Activated CD4-positive, alpha-beta T cell treated with anti-CD3 and anti-CD28 coated beads, Interleukin-2, amount 50 U/mL, for 48 hours (primary cell): ENCODE measurements at regions not wholly inside any gene's neighbourhood (a gene's known extent, or its start where the extent isn't known, plus 50 kb on each side); places are given as distances from the start of the nearest gene placed in this dataset.

Experiments
- DNase-seq, 2 experiments: peaks; one replicate each; pipeline ENCODE4 v3.0.0-alpha.2; 2020

DNA sequence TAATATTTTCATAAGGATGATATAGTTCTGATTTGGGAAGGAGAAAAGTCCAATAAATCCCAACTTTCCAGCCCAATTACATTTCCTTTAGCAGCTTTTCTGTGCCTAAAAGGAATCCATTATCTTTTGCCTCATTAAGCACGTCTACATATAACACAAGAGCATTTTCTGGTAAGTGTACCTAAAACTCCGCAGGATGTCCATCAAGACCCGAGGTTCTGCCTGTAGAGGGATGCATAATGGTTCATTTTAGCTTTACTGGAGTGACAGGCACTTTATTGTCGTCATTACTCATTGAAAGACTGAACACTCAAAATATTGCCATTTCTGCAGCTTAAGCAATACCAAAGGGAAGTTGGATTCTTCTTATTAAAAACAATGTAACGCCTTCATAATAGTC, 669.0 kb downstream of the PRELID2 start:
- DNase-seq = no peak

DNA sequence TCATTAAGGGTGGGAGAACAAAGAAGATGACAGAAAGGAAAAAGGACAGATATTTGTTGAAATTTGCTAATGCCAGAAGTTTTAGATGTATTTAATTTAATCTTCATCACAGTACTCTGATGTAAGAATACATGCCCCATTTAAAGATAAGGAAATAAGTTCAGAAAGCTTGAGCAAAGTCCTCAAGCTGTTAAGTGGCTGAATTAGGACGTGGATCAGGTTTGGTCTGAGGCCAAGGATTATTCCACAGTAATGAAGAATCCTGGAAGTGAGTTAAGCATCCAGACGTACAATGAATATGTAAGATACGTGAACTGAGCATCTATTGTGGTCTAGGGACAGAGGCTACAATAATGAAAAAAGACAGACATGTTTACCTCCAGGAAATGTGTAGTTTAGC, 671.3 kb downstream of the PRELID2 start:
- DNase-seq = no peak

GRCh38 chr5:145162626-145163025, 672.5 kb downstream of the PRELID2 start:
- DNase-seq = no peak

GRCh38 chr5:145161391-145161790, 673.8 kb downstream of the PRELID2 start:
- no peak for DNase-seq

DNA sequence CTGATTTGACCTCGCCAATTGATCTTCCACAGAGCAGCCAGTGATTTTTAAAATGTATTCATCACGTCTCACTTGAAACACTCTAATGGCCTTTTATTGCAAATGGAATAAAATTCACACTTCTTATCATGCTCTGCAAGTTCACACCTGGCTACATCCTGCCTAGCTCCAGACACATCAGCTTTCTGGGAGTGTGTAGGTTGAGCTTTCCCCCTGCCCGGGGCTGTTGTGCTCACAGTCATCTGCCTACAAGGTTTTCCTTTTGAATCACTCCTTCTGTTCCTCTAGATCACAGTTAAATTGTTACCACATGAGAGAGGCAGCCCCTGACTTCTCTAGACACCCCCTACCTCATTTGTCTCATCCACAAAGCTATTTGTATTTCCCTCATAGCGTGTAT, 674.5 kb downstream of the PRELID2 start:
- no peak for DNase-seq

GRCh38 chr5:145158730-145159129, 676.4 kb downstream of the PRELID2 start:
- no peak for DNase-seq

GRCh38 chr5:145157841-145158240, 677.3 kb downstream of the PRELID2 start:
- no peak for DNase-seq

DNA sequence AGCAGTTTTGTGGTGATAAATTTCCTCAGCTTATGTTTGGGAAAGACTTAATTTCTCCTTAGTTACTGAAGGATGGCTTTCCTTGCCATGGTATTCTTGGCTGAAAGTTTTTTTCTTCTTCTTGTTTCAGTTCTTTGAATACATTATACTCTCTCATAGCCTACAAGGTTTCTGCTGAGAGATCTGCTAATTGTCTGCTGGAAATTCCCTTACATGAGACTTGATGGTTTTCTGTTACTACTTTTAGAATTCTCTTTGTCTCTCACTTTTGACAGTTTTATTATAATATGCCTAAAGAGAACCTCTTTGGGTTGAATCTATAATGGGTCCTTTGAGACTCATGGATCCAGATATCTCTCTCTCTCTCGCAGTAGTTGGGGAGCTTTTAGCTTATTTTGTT, 693.6 kb downstream of the PRELID2 start:
- no peak for DNase-seq

GRCh38 chr5:145130996-145131395, 704.1 kb downstream of the PRELID2 start:
- DNase-seq = no peak

DNA sequence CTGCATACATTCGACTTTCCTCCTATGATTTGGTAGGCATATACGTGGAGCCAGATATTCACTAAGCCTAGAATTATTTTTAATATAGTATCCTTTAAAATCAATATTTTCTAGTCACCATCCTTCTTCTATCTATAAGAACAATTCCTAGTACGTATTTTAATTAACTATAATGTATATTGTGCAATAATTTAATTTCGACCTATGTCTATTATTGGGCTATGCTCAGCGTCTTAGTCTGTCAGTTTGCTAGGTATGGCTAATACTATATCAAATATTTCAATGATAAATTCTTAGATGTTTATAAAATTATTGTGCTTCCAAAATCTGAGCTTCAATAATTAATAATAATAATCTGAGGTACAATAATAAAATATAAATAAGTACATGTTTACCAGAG, 705.3 kb downstream of the PRELID2 start:
- DNase-seq = no peak

DNA sequence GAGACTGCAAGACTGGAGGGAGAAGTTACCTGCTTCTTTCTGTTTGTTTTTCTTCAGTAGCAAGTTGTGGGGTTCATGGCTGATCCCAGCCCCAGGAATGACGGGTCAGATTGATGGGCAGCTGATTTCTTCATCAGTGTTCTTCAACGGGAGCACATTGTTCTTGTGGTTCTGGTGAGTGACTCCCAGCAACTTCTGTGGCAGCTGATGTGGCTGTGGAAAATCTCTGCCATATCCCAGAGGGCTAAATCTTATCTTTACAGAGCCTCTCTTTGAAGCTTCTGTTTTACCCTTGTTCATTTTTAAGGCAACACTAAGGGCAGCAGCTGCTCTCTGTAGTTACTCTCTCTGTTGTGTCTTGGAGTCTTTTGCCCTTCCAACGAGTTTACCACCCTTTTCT, 710.3 kb downstream of the PRELID2 start:
- DNase-seq = no peak

GRCh38 chr5:145118611-145119010, 716.5 kb downstream of the PRELID2 start:
- DNase-seq = no peak

DNA sequence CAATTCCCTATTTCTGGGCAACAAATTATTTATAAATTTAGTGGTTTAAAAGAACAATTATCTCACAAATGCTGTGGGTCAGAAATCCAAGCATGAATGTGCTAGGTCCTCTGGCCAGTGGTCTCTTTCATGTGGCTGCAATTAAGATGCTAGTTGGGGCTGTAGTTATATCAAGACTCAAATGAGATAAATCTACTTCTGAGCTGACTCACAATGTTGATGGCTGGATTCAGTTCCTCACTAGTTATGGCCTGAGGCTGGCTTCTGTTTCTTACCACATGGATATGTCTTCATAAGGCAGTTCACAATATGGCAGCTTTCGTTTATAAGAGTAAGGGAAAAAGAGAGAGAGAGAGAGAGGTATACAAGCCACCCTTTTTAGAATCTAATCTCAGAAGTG, 717.0 kb downstream of the PRELID2 start:
- no peak for DNase-seq

- no peak for DNase-seq
These were observed 717.9 kb downstream of the PRELID2 start for GRCh38 chr5:145117285-145117684.

GRCh38 chr5:145111420-145111819, 723.7 kb downstream of the PRELID2 start:
- DNase-seq = no peak

- DNase-seq = no peak
These were observed 724.3 kb downstream of the PRELID2 start for GRCh38 chr5:145110834-145111233.

DNA sequence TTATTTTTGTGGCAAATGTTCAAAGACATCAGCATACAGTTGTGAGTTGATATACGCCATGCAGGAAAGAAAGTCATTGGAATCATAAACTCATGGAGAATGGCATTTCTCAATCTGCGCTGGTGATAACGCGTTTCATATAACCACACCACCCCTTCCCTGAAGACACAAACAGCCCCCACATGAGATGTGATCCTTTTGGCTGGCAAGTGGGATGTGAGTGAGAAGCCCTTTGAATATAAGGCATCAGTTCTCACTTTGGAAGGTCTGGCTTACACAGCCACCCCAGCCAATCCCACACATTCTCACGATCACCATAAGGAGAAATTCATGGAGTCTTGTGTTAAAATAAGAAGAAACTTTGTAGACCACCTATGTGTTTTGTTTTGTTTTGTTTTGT, 725.0 kb downstream of the PRELID2 start:
- DNase-seq = no peak

DNA sequence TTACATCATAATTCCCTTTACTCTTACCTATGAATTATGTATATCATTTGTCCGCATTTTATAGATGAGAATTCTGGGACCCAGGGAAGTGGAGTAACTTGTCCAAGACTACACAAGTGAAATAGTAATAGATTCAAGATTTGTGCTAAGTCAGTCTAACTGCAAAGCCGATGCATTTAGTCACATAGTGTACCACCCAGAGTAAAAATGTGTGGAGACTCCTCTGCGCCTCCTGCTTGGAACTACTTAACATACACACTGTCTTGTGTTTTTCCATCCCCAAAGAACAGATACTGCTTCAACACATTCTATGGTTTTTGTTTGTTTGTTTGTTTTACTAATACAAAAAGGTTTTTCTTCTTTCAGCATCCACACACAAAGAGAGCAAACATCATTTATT, 729.8 kb downstream of the PRELID2 start:
- DNase-seq = no peak

DNA sequence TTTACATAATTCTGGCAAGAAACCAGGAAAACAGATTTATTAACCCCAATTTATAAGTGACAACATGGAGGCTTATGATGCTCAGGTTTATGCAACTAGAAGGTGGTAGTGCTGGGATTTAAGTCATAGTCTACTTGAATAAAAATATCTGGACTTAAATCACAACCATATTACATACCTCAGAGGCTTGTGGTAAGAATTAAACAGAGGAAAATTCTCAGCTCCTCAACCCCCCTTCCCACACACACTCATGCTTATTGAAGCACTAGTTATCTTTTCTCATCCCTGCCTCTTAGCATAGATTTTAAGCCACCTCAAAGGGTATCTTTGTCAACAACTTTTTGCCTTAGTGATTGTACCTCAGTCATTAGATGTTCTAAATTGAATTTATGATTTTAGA, 731.0 kb downstream of the PRELID2 start:
- DNase-seq = no peak

DNA sequence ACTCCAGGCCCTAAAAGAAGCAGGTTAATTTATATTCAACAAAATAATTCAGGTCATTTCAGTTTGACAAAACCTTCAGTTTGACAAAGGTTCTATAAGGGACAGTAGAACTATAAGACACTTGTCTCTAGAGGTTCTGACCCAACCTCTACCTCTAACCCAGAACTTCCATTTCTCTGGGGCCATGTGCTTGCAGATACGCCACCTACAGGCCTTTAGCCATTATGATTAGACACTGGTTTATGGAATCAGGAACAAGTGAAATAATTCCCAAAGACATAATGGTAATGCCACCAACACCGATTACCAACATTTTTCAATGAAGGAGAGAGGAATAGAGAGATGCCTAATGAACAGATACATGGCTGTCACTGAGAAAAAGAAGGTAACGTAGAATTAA, 733.9 kb downstream of the PRELID2 start:
- DNase-seq = no peak

DNA sequence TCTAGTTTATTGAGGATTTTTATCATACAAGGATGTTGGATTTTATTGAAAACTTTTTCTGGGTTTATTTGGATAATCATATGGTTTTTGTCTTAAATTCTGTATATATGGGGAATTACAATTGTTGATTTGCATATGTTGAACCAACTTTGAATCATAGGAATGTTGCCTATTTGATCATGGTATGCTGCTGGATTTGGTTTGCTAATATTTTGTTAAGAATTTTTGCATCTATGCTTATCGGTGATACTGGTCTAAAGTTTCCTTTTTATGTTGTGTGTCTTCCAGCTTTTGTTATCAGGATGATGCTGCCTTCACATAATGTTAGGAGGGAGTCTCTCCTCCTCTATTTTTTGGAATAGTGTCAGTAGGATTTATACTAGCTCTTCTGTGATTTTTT, 745.0 kb downstream of the PRELID2 start:
- DNase-seq = no peak

DNA sequence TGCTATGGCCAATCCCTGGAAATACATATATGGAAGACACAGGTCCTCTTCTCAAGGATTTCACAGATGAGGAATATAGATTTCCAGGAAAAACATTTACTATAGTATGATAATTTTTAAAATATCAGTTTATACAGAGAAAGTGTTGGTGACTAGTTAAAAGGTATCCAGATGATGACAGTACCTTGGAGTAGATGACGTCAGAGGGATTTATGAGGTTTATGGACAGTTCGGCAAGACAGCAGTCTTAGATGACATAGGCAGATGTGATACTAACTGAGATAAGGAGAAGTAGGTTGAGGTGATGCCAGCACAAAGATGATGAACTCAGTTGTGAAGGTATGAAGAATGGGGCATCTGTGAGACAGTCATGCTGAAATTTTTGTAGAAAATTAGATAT, 750.3 kb downstream of the PRELID2 start:
- DNase-seq = no peak

- no peak for DNase-seq
These were observed 758.1 kb downstream of the PRELID2 start for GRCh38 chr5:145077028-145077427.

GRCh38 chr5:145076040-145076439, 759.1 kb downstream of the PRELID2 start:
- DNase-seq = no peak

- no peak for DNase-seq
These were observed 762.3 kb downstream of the PRELID2 start for GRCh38 chr5:145072889-145073288.

GRCh38 chr5:145068721-145069120, 766.4 kb downstream of the PRELID2 start:
- DNase-seq = no peak
